CD4-positive, alpha-beta T cell treated with Interleukin-21 for 1 hour (primary cell): ENCODE measurements at regions not wholly inside any gene's neighbourhood (a gene's known extent, or its start where the extent isn't known, plus 50 kb on each side); places are given as distances from the start of the nearest gene placed in this dataset.
"Not testable (repeated sequence)": the region's sequence is repeated elsewhere in the genome, so short reads cannot be mapped to it uniquely, and the experiment has no call there.

Source experiments
- DNase-seq: peaks from one replicate; pipeline ENCODE4 v3.0.0-alpha.2; 2020

DNA sequence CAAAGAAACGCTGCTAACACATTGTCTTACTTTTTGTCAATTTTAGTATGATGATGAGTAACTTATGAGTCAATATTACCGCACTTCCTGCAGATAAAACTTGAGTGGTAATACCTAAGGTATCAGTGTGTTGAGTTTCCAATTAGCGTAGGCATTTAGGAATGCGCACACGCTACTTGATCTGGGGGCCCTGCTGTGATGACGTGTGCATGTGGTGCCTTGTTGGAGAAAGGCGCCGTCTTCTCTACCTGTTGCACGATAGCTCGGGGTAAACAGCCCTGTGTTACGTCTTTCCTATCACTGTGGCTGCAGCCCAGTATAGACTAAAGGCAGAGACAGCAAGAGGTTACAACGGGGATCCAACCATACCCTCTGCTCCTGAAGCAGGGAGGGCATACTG is 476.8 kb upstream of the ADARB2 start:
- DNase-seq = no peak

DNA sequence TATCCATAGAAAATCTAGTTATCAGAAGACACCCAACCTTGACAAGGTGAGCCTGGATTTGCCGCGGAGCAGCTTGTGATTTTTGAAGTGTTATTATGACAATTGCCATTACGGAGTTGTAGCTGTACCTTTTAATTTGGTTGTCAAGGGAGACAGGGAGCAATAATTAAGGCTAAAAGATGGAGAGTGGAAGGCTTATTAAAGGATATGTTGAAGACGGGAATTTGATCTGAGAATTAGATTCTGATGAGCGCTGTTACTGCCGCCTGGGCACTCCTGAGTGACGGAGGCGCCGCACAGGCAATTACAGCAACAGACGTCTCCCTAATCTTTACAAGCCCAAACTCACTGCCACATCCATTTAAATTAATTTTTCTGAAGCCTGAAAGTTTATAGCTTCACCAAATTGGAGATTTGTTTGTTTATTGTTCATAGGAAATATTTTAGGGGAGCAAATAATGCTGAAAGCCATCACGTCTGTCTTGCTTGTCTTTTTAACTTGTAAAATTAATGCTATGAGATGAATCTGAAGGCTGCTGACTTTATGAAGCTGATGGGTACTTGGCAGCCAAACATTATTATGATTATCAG is 475.0 kb upstream of the ADARB2 start:
- DNase-seq = no peak

DNA sequence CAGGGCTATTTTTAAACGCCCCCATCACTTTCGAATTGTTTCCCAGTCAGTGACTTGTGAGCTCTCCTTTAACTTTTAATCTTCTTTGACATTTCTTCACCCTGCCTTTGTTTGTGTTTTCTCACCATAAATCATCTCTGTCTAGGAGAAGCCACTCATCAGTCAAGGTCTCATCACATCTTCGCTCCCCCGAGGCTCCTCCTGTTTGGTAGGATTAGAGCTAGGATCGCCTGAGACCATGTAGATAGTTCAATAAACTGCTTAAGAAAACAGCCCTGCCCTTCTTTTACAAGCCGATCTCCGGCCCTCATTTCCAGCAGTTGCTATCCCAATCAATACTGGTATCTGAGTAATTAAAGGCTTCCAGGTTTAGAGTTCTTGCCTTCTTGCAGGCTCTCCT is 472.8 kb upstream of the ADARB2 start:
- DNase-seq = no peak

DNA sequence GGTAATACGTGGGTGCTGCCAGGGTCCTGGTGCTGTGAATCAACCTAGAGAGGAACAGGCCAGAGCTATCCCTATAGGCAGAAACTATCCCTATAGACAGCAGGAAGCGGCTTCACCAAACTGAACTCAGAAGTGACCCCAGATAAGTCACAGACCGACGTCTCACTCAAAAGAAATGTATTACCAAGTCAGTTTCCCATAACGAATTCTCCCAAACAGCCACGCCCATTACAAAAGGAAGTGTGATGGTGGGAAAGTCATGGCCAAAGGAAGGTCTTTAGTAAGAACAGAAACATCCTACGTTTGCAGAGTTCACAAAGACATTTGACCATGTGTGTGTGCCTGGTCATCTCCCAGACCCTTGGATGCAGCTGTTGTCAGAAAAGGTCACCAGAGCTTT is 470.8 kb upstream of the ADARB2 start:
- DNase-seq = no peak

DNA sequence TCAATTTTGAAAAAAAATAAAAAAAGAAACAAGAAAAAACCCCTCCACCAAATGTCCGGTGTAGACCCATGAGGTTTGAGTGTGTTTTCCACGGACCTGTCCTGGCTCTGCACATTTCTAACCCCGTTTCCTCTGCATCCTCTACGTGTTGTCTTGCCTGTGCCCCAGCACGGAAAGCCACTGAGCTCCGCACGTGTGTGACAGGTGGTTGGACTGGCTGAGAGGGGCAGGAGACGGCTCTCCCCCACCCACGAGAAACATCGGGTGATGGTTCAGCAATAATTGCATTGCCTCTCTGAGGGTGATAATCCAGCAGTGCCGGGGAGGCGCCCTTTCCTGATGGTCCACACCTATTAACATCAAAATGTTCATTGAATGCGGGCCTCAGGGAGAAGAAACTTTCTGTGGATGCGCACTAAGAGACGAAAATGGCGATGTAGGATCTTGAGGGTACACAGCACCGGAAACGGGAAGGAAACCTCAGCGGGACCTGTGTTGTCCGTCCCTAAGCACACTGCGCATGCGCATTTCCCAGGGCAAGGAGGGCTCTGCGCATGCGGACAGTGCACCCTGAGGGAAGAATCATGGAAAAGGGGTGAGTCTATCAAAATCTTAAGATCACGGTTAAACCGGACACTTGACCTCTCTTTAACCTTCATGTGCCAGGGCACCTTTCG is 470.1 kb upstream of the ADARB2 start:
- no peak for DNase-seq

DNA sequence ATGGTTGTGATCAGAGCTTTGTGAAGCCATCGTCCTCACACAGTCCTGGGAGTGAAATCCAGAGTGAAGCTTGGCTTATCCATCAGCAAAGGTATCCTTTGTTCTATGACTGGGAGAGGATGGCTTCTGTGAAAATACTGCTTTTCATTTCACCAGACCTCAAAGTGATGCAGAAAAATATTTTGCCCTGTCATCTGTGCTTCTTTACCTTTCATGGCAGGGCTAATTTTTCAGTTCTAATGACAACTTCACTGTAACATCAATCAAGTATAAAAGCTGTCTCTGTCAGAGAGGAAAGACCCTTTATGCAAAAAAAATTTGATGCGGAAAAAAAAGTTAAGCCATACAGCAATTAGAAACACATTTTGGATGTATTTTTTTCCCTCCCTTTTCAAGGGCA is 468.1 kb upstream of the ADARB2 start:
- no peak for DNase-seq

DNA sequence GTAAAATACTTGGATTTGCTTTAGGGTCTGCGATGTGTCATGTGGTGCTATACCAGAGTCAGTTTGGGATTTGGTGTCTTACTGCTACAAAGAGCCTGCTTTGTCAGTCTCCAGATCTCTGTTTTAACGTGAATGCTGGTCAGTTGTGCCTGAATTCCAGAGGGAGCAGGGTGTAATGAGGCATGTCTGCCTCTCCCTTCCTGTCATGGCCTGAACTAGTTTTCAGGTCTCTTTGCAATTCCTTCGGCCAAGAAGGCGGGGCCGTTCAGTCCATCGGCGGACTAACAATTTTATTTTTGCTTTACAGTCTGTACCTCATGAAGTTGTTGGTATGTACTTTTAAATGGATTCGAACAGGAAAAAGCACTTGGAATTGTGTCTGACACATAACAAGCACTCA is 465.1 kb upstream of the ADARB2 start:
- DNase-seq = no peak

DNA sequence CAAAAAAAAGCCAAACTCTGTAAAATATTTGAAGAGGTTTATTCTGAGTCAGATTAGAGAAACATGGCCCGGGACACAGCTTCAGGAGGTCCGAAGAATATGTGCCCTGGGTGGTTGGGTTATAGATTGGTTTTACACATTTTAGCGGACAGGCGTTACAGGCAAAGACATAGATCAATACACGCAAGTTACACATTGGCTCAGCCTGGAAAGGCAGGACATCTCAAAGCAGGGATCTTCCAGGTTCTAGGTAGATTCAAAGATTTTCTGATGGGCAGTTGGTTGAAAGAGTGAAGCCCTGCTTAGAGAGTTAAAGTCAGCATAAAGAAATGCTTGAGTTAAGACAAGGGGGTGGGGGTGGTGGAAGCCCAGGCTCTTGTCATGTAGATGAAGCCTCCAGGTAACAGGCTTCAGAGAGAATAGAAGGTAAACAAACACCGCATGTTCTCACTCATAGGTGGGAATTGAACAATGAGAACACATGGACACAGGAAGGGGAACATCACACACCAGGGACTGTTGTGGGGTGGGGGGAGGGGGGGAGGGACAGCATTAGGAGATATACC is 464.3 kb upstream of the ADARB2 start:
- no peak for DNase-seq

DNA sequence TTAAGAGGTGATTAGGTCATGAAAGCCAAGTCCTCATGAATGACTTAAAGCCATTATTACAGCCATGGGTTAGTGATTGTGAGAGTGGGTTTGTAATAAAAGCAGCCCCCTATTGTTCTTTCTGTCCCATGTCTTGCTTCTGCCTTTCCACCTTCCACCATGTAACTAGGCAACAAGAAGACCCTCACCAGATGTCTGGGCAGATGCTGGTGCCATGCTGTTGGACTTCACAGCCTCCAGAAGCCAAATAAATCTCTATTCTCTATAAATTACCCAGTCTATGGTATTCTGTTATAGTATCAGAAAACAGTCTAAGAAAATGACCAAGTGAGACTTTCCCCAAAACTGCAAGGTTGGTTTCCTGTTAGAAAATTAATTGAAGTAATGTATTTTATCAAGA is 460.3 kb upstream of the ADARB2 start:
- DNase-seq = no peak

DNA sequence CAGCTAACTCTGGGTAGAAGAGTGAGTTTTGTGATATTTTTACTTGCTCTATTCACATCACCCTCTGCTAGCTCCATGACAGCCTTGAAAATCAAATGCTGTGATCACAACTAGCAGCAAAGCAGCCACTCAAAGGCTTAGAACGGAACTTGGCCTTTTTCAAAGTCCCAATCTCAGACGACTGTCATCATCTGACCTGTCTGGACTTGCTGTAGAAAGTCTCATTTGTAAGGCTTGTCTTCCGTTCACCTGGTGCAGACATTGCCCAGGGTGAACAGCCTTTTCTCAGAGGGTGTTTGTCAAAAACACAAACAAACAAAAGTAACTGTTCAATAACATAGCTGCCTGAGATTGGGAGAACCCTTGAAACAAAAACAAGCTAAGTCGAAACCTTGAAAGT is 458.9 kb upstream of the ADARB2 start:
- DNase-seq = no peak

DNA sequence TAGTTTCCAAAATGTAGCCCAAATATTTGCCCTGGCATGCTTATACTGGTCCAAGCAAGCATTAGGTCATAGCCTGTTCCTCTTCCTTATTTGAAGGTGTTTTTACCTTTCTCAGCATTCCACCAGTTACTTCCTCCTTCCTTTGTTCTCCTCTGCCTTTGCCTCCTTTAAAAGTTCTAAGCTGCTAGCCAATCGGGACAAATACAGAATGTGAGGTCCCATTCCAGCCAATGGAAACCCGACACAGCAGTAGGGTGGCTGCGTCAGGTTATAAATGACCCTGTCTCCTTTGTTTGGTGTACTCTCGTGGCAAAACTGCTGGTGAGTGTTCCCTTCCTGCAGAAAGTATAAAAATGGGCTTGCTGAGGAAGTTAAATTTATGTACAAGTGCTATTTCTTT is 452.0 kb upstream of the ADARB2 start:
- not testable (repeated sequence) for DNase-seq

DNA sequence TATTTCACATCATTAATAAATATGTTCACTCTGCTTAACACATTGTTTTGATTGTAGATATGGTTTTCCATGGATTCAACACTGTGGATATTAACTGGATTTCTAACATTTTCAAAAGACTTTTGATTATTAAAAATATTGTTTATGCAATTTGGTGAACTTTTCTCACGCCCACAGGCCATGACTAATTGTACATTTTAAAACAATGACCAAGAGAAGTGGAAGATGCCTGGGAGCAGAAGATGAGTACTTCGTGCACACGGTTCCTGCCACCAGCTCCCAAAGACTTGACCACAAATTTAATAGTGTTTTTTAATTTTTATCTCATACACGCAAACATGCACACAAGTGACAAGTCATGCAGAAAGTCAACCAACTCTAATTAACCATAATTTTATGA is 451.0 kb upstream of the ADARB2 start:
- DNase-seq = no peak

DNA sequence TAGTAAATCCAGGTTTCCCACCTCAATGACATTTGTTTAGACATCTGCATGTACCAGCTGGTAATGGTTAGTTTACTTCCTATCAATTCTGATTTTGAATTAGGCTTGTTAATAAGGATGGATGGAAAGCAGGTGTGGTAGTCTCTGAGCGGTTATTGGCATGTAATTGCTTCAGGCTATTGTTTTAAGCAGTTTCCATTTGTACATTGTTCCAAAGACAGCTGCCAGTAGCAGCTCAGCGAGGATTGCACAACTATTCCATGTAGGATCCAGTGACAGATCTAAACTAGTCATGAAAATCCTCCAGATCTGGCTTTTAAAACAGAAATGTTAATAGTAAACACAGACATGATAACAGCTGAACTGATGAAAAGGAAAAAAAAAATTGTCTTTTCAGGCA is 436.0 kb upstream of the ADARB2 start:
- no peak for DNase-seq

DNA sequence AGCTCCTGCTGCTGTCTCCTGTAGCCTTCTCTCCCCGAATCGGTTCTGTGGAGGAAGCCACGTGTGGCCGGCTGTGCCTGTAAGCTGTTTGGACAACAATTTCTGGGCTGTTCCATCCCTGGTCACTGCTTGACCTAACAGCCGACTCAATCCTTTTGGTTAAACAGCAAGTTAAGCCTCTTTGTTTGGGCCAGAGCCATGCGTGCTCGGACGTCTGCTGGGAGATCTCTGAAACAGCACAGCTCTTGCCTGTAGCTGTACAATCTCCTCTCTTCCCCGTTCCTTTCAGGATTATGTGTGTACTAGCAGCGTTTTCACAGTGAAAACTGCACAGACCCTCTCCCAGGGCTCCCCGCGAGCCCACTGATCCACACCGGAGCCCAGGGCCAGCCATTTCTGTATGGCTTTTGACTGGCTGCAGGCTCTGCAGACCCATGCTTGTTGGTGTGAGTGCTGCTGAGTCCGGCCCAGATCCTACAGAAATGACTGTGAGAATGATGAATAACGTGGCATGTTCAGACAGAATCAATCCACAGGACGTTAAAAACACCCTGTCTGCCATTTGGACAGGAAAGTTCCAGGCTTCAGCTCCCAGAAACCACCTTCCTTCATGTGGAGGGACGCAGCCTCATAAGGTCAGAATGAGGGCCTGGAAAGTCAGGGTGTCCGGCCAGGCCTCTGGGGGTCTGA is 428.6 kb upstream of the ADARB2 start:
- no peak for DNase-seq

DNA sequence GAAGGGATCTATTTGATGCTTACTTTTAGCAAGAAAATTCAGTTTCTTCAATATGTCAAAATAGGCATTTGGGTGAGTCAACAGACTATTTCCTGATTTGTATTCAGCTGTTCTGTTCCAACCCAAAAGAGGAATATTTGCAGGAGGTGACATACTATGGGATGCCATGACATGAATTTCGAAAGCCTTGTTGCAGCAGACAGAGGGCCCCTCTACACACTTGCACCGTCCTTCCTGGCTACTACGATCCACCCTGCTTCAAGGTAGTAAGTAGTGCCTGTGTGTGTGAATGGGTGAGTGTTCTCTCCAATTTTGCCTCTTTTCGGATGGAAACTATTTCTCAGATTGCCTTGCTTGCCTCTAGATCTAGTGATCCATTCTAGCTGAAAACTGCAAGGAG is 413.0 kb upstream of the ADARB2 start:
- DNase-seq = no peak

DNA sequence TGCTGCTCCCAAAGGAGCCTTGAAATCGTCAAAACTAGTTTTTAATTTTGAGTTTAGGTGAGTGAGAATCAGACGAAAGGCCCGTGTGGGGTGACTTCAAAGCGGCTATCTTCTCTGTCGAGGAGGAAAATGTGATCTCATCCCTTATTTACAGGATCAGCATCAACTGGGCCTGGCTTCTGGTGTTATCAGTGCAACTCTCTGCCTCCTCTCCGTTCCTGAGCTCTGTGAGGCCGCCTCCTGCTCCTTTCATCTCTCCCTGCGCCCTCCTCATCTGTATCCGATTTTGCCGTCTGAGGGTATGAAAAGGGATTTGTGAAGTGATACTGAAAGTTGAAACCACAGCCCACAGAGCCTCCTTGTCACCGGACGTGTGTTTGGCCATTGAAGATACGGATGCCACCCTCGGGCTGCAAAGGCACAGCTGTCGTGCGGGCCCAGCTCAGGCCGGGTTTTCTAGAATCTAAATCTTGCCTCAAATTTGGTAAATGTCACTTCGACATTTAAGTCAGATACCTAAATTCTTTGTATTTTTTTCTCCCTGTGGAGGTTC is 408.7 kb upstream of the ADARB2 start:
- no peak for DNase-seq

DNA sequence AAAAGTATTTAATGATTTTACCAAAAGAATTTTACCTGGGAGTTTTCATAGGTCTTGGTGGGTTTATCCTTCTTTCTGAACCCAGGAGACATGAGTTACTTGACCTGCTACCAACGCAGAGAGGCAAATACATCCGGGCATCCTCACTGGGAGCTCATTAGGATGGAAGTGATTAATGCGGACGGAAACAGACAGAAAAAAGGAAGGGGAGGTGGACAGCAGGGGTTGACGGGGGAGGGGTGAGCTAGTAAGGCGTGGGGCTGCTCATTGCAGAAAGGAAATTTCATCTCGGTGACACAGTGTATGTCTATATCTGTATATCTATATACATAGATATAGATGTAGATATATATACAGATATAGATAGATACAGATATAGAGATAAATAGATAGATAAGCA is 408.2 kb upstream of the ADARB2 start:
- no peak for DNase-seq

DNA sequence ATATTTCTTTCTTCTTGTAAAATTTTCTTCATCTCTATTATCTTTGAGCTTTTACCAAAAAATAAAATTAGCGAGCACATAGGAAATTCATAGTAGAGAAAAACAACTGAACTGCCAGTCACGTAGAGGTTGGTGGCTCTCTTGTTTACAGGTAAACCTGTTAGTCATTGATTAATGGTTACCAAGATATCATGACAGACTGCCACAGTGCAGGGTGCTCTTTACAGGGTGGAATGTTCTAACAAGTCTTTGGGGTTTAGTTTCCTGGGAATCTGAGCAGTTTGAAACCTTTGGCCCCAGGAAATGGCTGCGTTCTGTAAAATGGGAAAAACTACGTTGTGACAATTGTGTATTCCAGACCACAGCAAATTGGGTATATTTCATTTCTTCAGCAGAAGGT is 407.3 kb upstream of the ADARB2 start:
- no peak for DNase-seq

DNA sequence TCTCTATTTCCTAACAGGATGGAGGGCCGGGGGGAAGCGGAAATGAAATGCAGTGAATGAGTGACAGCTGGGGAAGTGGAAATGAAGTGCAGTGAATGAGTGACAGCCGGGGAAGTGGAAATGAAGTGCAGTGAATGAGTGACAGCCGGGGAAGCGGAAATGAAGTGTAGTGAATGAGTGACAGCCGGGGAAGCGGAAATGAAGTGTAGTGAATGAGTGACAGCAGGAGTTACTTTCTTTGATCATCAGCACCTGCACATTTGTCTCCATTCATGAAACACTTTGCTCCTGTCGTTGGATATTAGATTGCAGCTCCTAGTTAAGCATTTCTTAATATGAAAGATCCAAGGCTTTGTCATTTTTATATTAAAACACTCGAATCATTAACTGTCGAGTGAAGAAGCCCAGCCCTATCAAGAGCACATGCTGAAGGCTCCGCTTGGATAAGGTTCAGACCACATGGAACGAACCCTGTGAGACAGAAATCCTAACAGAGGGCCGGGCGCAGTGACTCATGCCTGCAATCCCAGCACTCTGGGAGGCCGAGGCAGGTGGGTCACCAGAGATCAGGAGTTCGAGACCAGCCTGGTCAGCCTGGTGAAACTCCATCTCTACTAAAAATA is 406.0 kb upstream of the ADARB2 start:
- DNase-seq = no peak

DNA sequence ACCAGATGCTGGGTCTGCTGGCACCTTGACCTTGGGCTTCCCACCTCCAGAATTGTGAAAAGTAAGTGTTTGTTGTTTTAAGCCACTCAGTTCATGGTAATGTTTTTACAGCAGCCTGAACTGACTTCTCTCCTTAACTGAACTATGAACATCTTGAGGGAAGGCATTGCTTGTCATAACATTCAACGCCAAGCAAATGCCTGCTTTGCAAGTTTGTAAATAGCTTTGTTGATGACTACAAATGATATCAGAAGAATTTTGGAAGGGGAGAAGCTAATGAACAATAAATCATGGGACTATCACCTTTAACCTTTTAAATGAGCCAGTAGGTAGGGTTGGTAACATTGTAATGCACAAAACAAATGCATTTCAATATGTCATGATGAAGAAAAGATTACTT is 402.4 kb upstream of the ADARB2 start:
- DNase-seq = no peak

DNA sequence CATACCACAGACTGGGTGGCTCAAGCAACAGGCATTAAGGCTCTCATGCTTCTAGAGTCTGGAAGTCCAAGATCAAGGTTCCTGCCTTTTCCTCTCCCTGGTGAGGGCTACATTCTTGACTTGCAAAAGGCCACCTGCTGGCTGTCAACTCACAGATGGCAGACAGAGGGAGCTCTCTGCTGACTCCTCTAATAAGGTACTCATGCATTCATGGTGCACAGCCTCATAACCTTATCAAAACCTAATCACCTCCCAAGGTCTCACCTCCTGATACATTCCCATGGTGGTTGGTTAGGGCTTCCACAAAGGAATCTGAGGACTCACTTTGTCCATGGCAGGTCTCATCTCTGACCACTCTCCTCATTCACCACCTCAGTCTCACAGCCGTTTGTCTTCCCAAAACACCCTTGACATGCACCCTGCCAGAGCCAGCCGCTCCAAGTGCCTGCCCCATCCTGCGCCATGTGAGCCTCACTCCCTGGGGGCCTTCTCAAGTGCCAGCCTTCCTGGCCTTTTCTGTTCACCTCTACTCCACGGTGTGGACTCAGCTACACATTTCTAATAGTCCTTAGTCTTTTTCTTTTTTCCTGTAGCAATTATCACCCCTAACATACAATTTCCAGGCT is 400.3 kb upstream of the ADARB2 start:
- no peak for DNase-seq

DNA sequence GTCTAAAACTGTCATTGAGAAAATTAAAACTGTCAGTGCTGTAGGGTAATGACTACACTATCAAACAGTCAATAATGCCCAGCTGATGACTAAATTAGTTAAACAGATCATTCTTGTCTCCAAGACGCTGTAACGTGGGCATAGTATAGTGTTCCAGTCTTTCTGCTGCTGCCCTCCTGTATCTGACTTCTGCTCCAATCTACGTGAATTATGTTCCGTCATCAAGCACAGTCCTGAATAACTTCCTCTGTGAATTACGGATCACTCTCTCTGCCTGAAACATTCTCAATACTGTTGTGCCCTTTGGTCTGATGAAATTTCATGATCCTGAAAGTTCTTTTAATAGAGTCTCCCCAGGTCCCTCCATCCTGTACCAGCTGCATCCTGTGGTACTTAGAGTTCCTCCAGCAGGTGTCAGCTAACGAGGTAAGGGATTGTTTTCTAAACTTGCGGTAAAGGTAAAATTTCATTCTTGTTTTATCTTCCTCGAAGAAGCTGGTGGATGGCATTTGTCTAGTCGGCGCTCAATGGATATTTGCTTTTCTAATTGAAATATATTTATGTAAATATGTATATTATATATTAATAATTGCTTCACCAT is 393.5 kb upstream of the ADARB2 start:
- DNase-seq = no peak

DNA sequence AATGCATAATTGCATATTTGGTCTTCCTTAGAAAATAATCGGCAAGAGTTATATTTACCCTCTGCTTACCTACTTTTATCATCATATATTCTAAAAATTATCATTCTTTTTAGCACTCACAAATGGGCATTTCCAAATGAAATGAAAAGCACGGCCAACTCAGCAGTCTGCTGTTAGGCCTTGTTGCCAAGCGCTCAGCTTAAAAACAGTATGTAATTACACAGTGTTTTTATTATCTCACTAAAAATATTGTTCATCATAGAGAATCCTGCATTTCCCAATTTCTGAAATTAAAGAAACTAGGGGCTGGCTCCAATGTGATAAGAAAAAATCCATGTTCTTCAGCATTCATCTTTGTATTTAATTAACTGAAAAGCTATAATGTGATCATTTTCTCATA is 391.7 kb upstream of the ADARB2 start:
- no peak for DNase-seq
